ENCODE measurements at regions not wholly inside any gene's neighbourhood (a gene's known extent, or its start where the extent isn't known, plus 50 kb on each side); places are given as distances from the start of the nearest gene placed in this dataset.

- TF ChIP-seq CTCF (IDR thresholded peaks at IDR 0.05; ENCODE audit: low read depth, low read length) = no peak
- no peak for TF ChIP-seq EZH2phosphoT487 (IDR thresholded peaks at IDR 0.05; ENCODE audit: low read depth)
Observed at GRCh38 chr13:44803390-44803789, 185.9 kb downstream of the NUFIP1 start.
